Uterus (tissue), 2 donors: ENCODE measurements at regions not wholly inside any gene's neighbourhood (a gene's known extent, or its start where the extent isn't known, plus 50 kb on each side); places are given as distances from the start of the nearest gene placed in this dataset.

Source experiments
- POLR2A ChIP-seq, 2 donors: fragments of 450-650 bp; IDR thresholded peaks; one replicate each; pipeline ENCODE4 v1.6.1; 2016; ENCODE audit warnings: antibody characterized with exemption in 2 of 2, mild to moderate bottlenecking in 1 of 2, moderate library complexity in 1 of 2
- TF ChIP-seq, protein P1 (sequence below), 4 experiments: fragments of 200-600 bp in 2 of 4; fragments of 450-650 bp in 2 of 4; sonication (generic) in 2 of 4; IDR thresholded peaks; one replicate each; pipeline ENCODE4 v1.5.1; 2016 to 2019; ENCODE audit warnings: antibody characterized with exemption in 4 of 4, mild to moderate bottlenecking in 2 of 4, moderate library complexity in 1 of 4

DNA sequence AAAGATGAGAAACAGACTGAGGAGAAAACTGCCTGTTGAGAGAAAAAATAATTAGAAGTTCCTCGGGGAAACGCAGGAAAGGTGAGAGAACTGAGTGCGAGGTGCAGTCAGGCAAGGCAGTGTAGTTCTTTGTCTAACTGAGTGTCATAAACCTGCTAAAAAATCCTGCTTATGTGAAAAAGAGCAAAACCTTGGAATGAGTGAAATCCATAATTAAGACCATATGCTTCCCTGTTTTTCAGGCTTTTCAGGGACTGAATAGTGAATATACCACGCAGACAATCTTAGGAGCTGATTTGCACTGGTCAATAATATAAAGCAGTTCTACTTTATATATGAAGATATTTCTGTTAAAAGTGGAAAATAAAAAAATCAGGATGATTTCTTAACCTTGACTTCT, 104.9 kb downstream of the RASGEF1B start:
- TF ChIP-seq, protein P1, sequence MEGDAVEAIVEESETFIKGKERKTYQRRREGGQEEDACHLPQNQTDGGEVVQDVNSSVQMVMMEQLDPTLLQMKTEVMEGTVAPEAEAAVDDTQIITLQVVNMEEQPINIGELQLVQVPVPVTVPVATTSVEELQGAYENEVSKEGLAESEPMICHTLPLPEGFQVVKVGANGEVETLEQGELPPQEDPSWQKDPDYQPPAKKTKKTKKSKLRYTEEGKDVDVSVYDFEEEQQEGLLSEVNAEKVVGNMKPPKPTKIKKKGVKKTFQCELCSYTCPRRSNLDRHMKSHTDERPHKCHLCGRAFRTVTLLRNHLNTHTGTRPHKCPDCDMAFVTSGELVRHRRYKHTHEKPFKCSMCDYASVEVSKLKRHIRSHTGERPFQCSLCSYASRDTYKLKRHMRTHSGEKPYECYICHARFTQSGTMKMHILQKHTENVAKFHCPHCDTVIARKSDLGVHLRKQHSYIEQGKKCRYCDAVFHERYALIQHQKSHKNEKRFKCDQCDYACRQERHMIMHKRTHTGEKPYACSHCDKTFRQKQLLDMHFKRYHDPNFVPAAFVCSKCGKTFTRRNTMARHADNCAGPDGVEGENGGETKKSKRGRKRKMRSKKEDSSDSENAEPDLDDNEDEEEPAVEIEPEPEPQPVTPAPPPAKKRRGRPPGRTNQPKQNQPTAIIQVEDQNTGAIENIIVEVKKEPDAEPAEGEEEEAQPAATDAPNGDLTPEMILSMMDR (IDR thresholded peaks at IDR 0.05), result no peak
- TF ChIP-seq POLR2A (IDR thresholded peaks at IDR 0.05), result no peak
